H1 (cell line): ENCODE measurements at regions not wholly inside any gene's neighbourhood (a gene's known extent, or its start where the extent isn't known, plus 50 kb on each side); places are given as distances from the start of the nearest gene placed in this dataset.

Experiments used
- CTCF ChIA-PET: fragments of 300-600 bp; sonication (Branson Sonifier 250); formaldehyde crosslinking; loops from one replicate; lab custom pipeline; 2021; ENCODE audit not compliant: partially characterized antibody; lab: Charles Lee
- POLR2A ChIA-PET: fragments of 300-600 bp; sonication (Branson Sonifier 250); formaldehyde crosslinking; loops from one replicate; lab custom pipeline; 2021; ENCODE audit warnings: inconsistent platforms; ENCODE audit not compliant: partially characterized antibody; lab: Charles Lee
- DNase-seq, 2 experiments: peaks; one replicate each; pipeline versions ENCODE4 v3.0.0 to v3.0.0-alpha.2; 2010 to 2022; ENCODE audit warnings: low spot score in 2 of 2, low read depth in 1 of 2, mixed read lengths in 1 of 2
- FAIRE-seq: peaks from 2 replicates; lab custom pipeline; 2011; peaks lifted over from hg19 to GRCh38; lab: Jason Lieb, UNC
- H2AFZ ChIP-seq: 2 replicates; pipeline ENCODE4 v1.8.1; 2012; ENCODE audit warnings: low read length, inconsistent platforms
- H2AK5ac ChIP-seq: 2 replicates; pipeline ENCODE4 v1.6.1; 2013; ENCODE audit warnings: low read depth, low read length
- H2BK120ac ChIP-seq: replicated peaks from 2 replicates; pipeline ENCODE3; 2013; ENCODE audit warnings: low read depth, low read length, inconsistent platforms
- H2BK12ac ChIP-seq: 2 replicates; pipeline ENCODE4 v1.6.1; 2013; ENCODE audit warnings: low read depth, low read length
- H2BK15ac ChIP-seq: 2 replicates; pipeline ENCODE4 v1.6.1; 2013; ENCODE audit warnings: low read length
- H2BK20ac ChIP-seq: 2 replicates; pipeline ENCODE4 v1.6.1; 2013; ENCODE audit warnings: low read length
- H2BK5ac ChIP-seq: 2 replicates; pipeline ENCODE4 v1.6.1; 2013; ENCODE audit warnings: low read depth, low read length
- H3K14ac ChIP-seq: 2 replicates; pipeline ENCODE4 v1.6.1; 2013; ENCODE audit warnings: inconsistent platforms; ENCODE audit not compliant: insufficient read length
- H3K18ac ChIP-seq: 2 replicates; pipeline ENCODE4 v1.6.1; 2013; ENCODE audit warnings: low read length; ENCODE audit errors: extremely low read depth
- H3K23ac ChIP-seq: 2 replicates; pipeline ENCODE4 v1.6.1; 2013; ENCODE audit warnings: inconsistent platforms; ENCODE audit not compliant: insufficient read length
- H3K23me2 ChIP-seq: 2 replicates; pipeline ENCODE4 v1.6.1; 2013; ENCODE audit warnings: low read depth, low read length
- H3K27ac ChIP-seq: 2 replicates; pipeline ENCODE4 v1.6.1; 2011; ENCODE audit warnings: low read depth, low read length, inconsistent platforms
- H3K27me3 ChIP-seq, 4 experiments: replicated peaks in 1 of 4; 1 replicate in 1 of 4; 2 replicates in 3 of 4; pipeline versions ENCODE4 v1.6.1 to v1.8.1; 2011 to 2013; ENCODE audit warnings: low read length in 3 of 4, mild to moderate bottlenecking in 3 of 4, inconsistent platforms in 2 of 4, mixed read lengths in 2 of 4, moderate library complexity in 1 of 4; ENCODE audit not compliant: control insufficient read depth in 3 of 4, insufficient read depth in 3 of 4; ENCODE audit errors: extremely low read depth in 1 of 4
- H3K36me3 ChIP-seq, 4 experiments: 2 replicates each; pipeline versions ENCODE4 v1.6.1 to v1.8.1; 2011 to 2013; ENCODE audit warnings: mild to moderate bottlenecking in 4 of 4, low read length in 3 of 4, moderate library complexity in 2 of 4, control low read depth in 1 of 4, inconsistent platforms in 1 of 4; ENCODE audit not compliant: insufficient read depth in 4 of 4, control insufficient read depth in 2 of 4
- H3K4ac ChIP-seq: replicated peaks from 2 replicates; pipeline ENCODE3; 2013; ENCODE audit warnings: low read length, low read depth, mixed read lengths, inconsistent platforms; ENCODE audit not compliant: insufficient read length
- H3K4me1 ChIP-seq, 4 experiments: replicated peaks in 1 of 4; 1 replicate in 1 of 4; 2 replicates in 3 of 4; pipeline versions ENCODE4 v1.6.1 to v1.8.1; 2011 to 2013; ENCODE audit warnings: low read length in 3 of 4, inconsistent platforms in 2 of 4, mixed read lengths in 1 of 4; ENCODE audit not compliant: insufficient read depth in 4 of 4, control insufficient read depth in 3 of 4
- H3K4me2 ChIP-seq, 2 experiments: 2 replicates each; pipeline versions ENCODE4 v1.6.1 to v1.8.1; 2011 to 2013; ENCODE audit warnings: low read depth in 2 of 2, low read length in 2 of 2, control low read depth in 1 of 2, inconsistent platforms in 1 of 2, mild to moderate bottlenecking in 1 of 2; ENCODE audit not compliant: insufficient read depth in 1 of 2
- H3K4me3 ChIP-seq, 4 experiments: fragments of 200-600, 300-600 bp in 1 of 4; sonication (generic), shearing (Covaris generic), sonication (Bioruptor Twin) in 1 of 4; 2 replicates each; pipeline versions ENCODE4 v1.5.1 to v1.8.1; 2011 to 2016; ENCODE audit warnings: low read length in 4 of 4, low read depth in 3 of 4, control low read depth in 2 of 4, inconsistent platforms in 2 of 4, mild to moderate bottlenecking in 2 of 4, mixed read lengths in 1 of 4, moderate library complexity in 1 of 4; ENCODE audit not compliant: insufficient read depth in 2 of 4; ENCODE audit errors: extremely low read depth in 1 of 4
- H3K56ac ChIP-seq: replicated peaks from 2 replicates; pipeline ENCODE3; 2013; ENCODE audit warnings: low read depth, mild to moderate bottlenecking, mixed read lengths, low read length, inconsistent platforms; ENCODE audit not compliant: insufficient read length
- H3K79me1 ChIP-seq: 2 replicates; pipeline ENCODE4 v1.6.1; 2013; ENCODE audit warnings: low read depth, low read length, control low read depth
- H3K79me2 ChIP-seq, 2 experiments: 2 replicates each; pipeline versions ENCODE4 v1.6.1 to v1.8.1; 2012 to 2013; ENCODE audit warnings: low read length in 2 of 2, mild to moderate bottlenecking in 2 of 2, inconsistent platforms in 1 of 2; ENCODE audit not compliant: insufficient read depth in 2 of 2, control insufficient read depth in 1 of 2
- H3K9ac ChIP-seq, 4 experiments: replicated peaks in 1 of 4; 1 replicate in 1 of 4; 2 replicates in 3 of 4; pipeline versions ENCODE4 v1.6.1 to v1.8.1; 2011 to 2013; ENCODE audit warnings: low read depth in 3 of 4, low read length in 3 of 4, control low read depth in 2 of 4, mild to moderate bottlenecking in 2 of 4, moderate library complexity in 2 of 4, inconsistent platforms in 1 of 4; ENCODE audit errors: extremely low read depth in 1 of 4
- H3K9me3 ChIP-seq, 2 experiments: 2 replicates each; pipeline versions ENCODE4 v1.6.1 to v1.8.1; 2012 to 2013; ENCODE audit warnings: mild to moderate bottlenecking in 2 of 2, moderate library complexity in 2 of 2, control low read depth in 1 of 2, inconsistent platforms in 1 of 2, low read depth in 1 of 2, low read length in 1 of 2, mixed read lengths in 1 of 2; ENCODE audit not compliant: insufficient read depth in 2 of 2
- H4K20me1 ChIP-seq, 2 experiments: replicated peaks in 1 of 2; 2 replicates each; pipeline versions ENCODE3 to v1.8.1; 2011 to 2013; ENCODE audit warnings: inconsistent platforms in 2 of 2, low read length in 2 of 2, mild to moderate bottlenecking in 1 of 2; ENCODE audit not compliant: insufficient read depth in 2 of 2, control insufficient read depth in 1 of 2
- H4K5ac ChIP-seq: 2 replicates; pipeline ENCODE4 v1.6.1; 2013; ENCODE audit warnings: low read length, low read depth, mixed read lengths, inconsistent platforms; ENCODE audit not compliant: insufficient read length
- H4K8ac ChIP-seq: 2 replicates; pipeline ENCODE4 v1.8.0; 2013; ENCODE audit warnings: mild to moderate bottlenecking, moderate library complexity, low read length, inconsistent platforms; ENCODE audit not compliant: insufficient read depth; ENCODE audit errors: extremely low read depth
- H4K91ac ChIP-seq: replicated peaks from 2 replicates; pipeline ENCODE3; 2013; ENCODE audit warnings: low read length, mixed read lengths, inconsistent platforms; ENCODE audit not compliant: insufficient read length
- CHD2 ChIP-seq: IDR thresholded peaks from 2 replicates; pipeline ENCODE4 v1.6.1; 2012; ENCODE audit warnings: low read length, improper control_type of control experiment
- CTBP2 ChIP-seq: IDR thresholded peaks from 2 replicates; pipeline ENCODE4 v1.7.0; 2011; ENCODE audit warnings: borderline replicate concordance, mild to moderate bottlenecking, moderate library complexity, mixed read lengths, low read length; ENCODE audit not compliant: insufficient read depth, insufficient read length
- POLR2A ChIP-seq, 2 experiments: IDR thresholded peaks; 1 replicate in 1 of 2; 2 replicates in 1 of 2; pipeline ENCODE4 v1.6.1; 2011; ENCODE audit warnings: low read depth in 2 of 2, low read length in 2 of 2, mild to moderate bottlenecking in 2 of 2; ENCODE audit errors: control extremely low read depth in 1 of 2
- POLR2AphosphoS5 ChIP-seq: IDR thresholded peaks from 2 replicates; pipeline ENCODE4 v1.6.1; 2011; ENCODE audit warnings: low read depth, low read length
- RNF2 ChIP-seq: fragments of 200-900, 300-1000 bp; sonication (generic); IDR thresholded peaks from 2 replicates; pipeline ENCODE4 v1.7.1; 2016; ENCODE audit warnings: borderline replicate concordance, low read depth, mild to moderate bottlenecking, antibody characterized with exemption, low read length; ENCODE audit not compliant: poor library complexity, severe bottlenecking; ENCODE audit errors: missing control alignments
- SP1 ChIP-seq: IDR thresholded peaks from 2 replicates; pipeline ENCODE4 v1.6.1; 2011; ENCODE audit warnings: low read depth, low read length
- SP4 ChIP-seq: IDR thresholded peaks from 2 replicates; pipeline ENCODE4 v1.6.1; 2012; ENCODE audit warnings: low read length, inconsistent platforms
- TAF7 ChIP-seq: optimal IDR thresholded peaks from 2 replicates; pipeline ENCODE3; 2011; ENCODE audit warnings: low read depth, mild to moderate bottlenecking, inconsistent platforms, low read length, moderate library complexity, borderline replicate concordance
- YY1 ChIP-seq: IDR thresholded peaks from 2 replicates; pipeline ENCODE4 v1.6.1; 2011; ENCODE audit warnings: low read depth, mild to moderate bottlenecking, low read length
- WGBS, 2 experiments: shearing (Covaris generic) in 1 of 2; methylation state at CpG; one replicate each; pipeline versions ENCODE4 v1.1.6 to v1.1.7; 2013 to 2015; ENCODE audit warnings: low lambda C conversion rate in 2 of 2, mixed read lengths in 2 of 2, inconsistent platforms in 1 of 2, low coverage in 1 of 2, missing lambda C conversion rate in 1 of 2; ENCODE audit not compliant: insufficient replicate concordance in 2 of 2, insufficient coverage in 1 of 2, insufficient read length in 1 of 2; ENCODE audit errors: extremely low coverage in 1 of 2, missing lambda C conversion rate in 1 of 2; 5-methylcytosine and 5-hydroxymethylcytosine counted together
- TF ChIP-seq, protein P1 (sequence below): IDR thresholded peaks from 2 replicates; pipeline ENCODE4 v1.6.1; 2012; ENCODE audit warnings: low read length, inconsistent platforms
- TF ChIP-seq, protein P2 (sequence below): IDR thresholded peaks from 2 replicates; pipeline ENCODE4 v1.6.1; 2011; ENCODE audit warnings: low read depth, mild to moderate bottlenecking, low read length; ENCODE audit not compliant: insufficient read depth
- TF ChIP-seq, protein P3 (sequence below): IDR thresholded peaks from 2 replicates; pipeline ENCODE4 v1.6.1; 2012; ENCODE audit warnings: inconsistent platforms

DNA sequence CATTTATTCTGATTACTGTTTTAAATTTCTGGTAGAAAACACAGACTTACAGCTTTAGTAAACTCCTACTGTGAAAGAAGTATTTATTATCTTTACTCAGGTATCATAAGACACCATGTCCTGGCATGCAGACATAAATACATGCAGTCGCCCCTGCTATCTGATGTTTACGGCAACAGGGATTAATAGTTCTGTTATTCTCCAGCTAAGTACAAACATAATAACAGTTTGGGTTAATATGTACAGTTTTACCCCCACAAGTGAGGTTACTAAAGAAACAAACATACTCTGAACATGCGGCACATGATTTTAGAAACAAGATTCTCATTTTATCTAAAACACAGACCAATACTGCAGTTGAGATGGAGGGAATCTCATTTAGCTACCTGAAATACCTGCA is 170.8 kb downstream of the ABCA8 start:
- Histone ChIP-seq H3K56ac (no peak overlapping the region), H2BK5ac (no peak overlapping the region), H4K5ac (no peak overlapping the region), H2BK120ac (no peak overlapping the region), H3K18ac (no peak overlapping the region), H3K27me3 (no peaks in the 10 kb centered on the region), H3K4ac (no peak overlapping the region), H3K27ac (no peak overlapping the region), H3K9me3 (no peaks in the 10 kb centered on the region; a peak in 1 of 4 replicates), H2BK15ac (no peak overlapping the region), H3K23me2 (no peaks in the 10 kb centered on the region), H2AK5ac (no peak overlapping the region), H4K91ac (no peak overlapping the region), H4K8ac (no peak overlapping the region), H3K4me1 (no peaks in the 10 kb centered on the region), H3K23ac (no peak overlapping the region), H4K20me1 (no peaks in the 10 kb centered on the region), H3K14ac (no peak overlapping the region), H2BK12ac (no peak overlapping the region), H3K36me3 (no peaks in the 10 kb centered on the region), H3K4me3 (no peak overlapping the region), H3K4me2 (no peak overlapping the region), H3K79me1 (no peaks in the 10 kb centered on the region), H3K9ac (no peak overlapping the region), H2AFZ (no peak overlapping the region), H2BK20ac (no peak overlapping the region), H3K79me2 (no peaks in the 10 kb centered on the region)
- FAIRE-seq (no peak), DNase-seq (no peak)
- 94% methylated on average over 3 of the region's 3 CpGs; no CpG with 5 or more reads in 1 of the 2 experiments for WGBS, 2 experiments
- CTCF ChIA-PET = interaction anchor here (1.1 to 2.1 kb wide), 4 partner anchors 10 to 432 kb away, joined by 3 to 6 read pairs (median 5); no protein-coding TSS in a partner anchor
- POLR2A ChIA-PET = no interaction called here
- TF ChIP-seq, protein P1, sequence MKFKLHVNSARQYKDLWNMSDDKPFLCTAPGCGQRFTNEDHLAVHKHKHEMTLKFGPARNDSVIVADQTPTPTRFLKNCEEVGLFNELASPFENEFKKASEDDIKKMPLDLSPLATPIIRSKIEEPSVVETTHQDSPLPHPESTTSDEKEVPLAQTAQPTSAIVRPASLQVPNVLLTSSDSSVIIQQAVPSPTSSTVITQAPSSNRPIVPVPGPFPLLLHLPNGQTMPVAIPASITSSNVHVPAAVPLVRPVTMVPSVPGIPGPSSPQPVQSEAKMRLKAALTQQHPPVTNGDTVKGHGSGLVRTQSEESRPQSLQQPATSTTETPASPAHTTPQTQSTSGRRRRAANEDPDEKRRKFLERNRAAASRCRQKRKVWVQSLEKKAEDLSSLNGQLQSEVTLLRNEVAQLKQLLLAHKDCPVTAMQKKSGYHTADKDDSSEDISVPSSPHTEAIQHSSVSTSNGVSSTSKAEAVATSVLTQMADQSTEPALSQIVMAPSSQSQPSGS = no peak
- TF ChIP-seq SP4 = no peak
- TF ChIP-seq, protein P2, sequence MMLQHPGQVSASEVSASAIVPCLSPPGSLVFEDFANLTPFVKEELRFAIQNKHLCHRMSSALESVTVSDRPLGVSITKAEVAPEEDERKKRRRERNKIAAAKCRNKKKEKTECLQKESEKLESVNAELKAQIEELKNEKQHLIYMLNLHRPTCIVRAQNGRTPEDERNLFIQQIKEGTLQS = no peak
- TF ChIP-seq CTBP2 = no peak
- TF ChIP-seq TAF7 = no peak
- TF ChIP-seq YY1 = no peak
- TF ChIP-seq POLR2A (IDR thresholded peaks at IDR 0.05; ENCODE audit: control extremely low read depth in 1 of 2, low read depth in 2 of 2, low read length in 2 of 2) = no peak
- no peak for TF ChIP-seq POLR2AphosphoS5
- no peak for TF ChIP-seq RNF2
- no peak for TF ChIP-seq CHD2
- TF ChIP-seq, protein P3, sequence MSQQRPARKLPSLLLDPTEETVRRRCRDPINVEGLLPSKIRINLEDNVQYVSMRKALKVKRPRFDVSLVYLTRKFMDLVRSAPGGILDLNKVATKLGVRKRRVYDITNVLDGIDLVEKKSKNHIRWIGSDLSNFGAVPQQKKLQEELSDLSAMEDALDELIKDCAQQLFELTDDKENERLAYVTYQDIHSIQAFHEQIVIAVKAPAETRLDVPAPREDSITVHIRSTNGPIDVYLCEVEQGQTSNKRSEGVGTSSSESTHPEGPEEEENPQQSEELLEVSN = no peak
- TF ChIP-seq SP1 = no peak
